ENCODE measurements at regions not wholly inside any gene's neighbourhood (a gene's known extent, or its start where the extent isn't known, plus 50 kb on each side); places are given as distances from the start of the nearest gene placed in this dataset.

DNA sequence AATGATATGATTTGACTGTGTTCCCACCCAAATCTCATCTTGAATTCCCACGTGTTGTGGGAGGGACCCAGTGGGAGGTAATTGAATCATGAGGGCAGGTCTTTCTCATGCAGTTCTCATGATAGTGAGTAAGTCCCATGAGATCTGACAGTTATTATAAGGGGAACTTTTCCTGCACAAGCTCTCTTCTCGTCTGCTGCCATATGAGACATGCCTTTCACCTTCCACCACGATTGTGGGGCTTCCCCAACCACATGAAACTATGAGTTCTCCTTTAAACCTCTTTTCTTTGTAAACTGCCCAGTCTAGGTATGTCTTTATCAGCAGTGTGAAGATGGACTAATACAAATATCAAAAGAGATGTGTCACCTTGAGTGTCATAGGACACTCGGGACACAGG lies 502.7 kb upstream of the PODXL start:
- Histone ChIP-seq H3K9ac (ENCODE audit: low read length) (no peak overlapping the region), H2AFZ (ENCODE audit: low read depth, low read length) (no peak overlapping the region), H3K4me2 (ENCODE audit: low read length) (no peak overlapping the region), H3K79me2 (ENCODE audit: insufficient read depth, low read length) (no peaks in the 10 kb centered on the region), H4K20me1 (ENCODE audit: insufficient read depth, low read length) (no peaks in the 10 kb centered on the region), H3K9me3 (ENCODE audit: insufficient read depth, low read depth, low read length) (no peaks in the 10 kb centered on the region), H3K4me1 (ENCODE audit: insufficient read depth, low read length) (no peaks in the 10 kb centered on the region), H3K36me3 (ENCODE audit: insufficient read depth, low read length) (no peaks in the 10 kb centered on the region), H3K27ac (ENCODE audit: low read depth, low read length) (no peak overlapping the region), H3K4me3 (ENCODE audit: insufficient read depth, low read depth, low read length) (no peak overlapping the region), H3K27me3 (ENCODE audit: insufficient read depth, low read length) (no peaks in the 10 kb centered on the region)
- Mint-ChIP-seq H3K4me1 (ENCODE audit: low read depth, unreplicated experiment) (peaks cover 8% of the 10 kb centered on the region), H3K36me3 (ENCODE audit: low read depth, unreplicated experiment) (no peaks in the 10 kb centered on the region), H3K9me3 (ENCODE audit: unreplicated experiment) (peaks cover 6% of the 10 kb centered on the region), H3K27ac (ENCODE audit: unreplicated experiment) (no peak overlapping the region), H3K4me3 (ENCODE audit: unreplicated experiment) (no peak overlapping the region), H3K27me3 (ENCODE audit: low read depth, unreplicated experiment) (peaks cover 7% of the 10 kb centered on the region)
- FAIRE-seq (no peak), DNase-seq (ENCODE audit: low read depth) (no peak)
- TF ChIP-seq CTCF (IDR thresholded peaks at IDR 0.05; ENCODE audit: insufficient read depth, low read depth, low read length), result no peak
- no peak for TF ChIP-seq EZH2 (IDR thresholded peaks at IDR 0.05; ENCODE audit: insufficient read depth, low read length)

GRCh38 chr7:132055336-132056120 lies 499.1 kb upstream of the PODXL start:
- Histone ChIP-seq H3K79me2 (ENCODE audit: insufficient read depth, low read length) (no peaks in the 10 kb centered on the region), H3K9me3 (ENCODE audit: insufficient read depth, low read depth, low read length) (no peaks in the 10 kb centered on the region), H3K4me3 (ENCODE audit: insufficient read depth, low read depth, low read length) (no peak overlapping the region), H3K9ac (ENCODE audit: low read length) (no peak overlapping the region), H2AFZ (ENCODE audit: low read depth, low read length) (no peak overlapping the region), H3K4me2 (ENCODE audit: low read length) (no peak overlapping the region), H3K27me3 (ENCODE audit: insufficient read depth, low read length) (no peaks in the 10 kb centered on the region), H4K20me1 (ENCODE audit: insufficient read depth, low read length) (no peaks in the 10 kb centered on the region), H3K4me1 (ENCODE audit: insufficient read depth, low read length) (no peaks in the 10 kb centered on the region), H3K36me3 (ENCODE audit: insufficient read depth, low read length) (no peaks in the 10 kb centered on the region), H3K27ac (ENCODE audit: low read depth, low read length) (no peak overlapping the region)
- no peak overlapping the region for H3K27ac Mint-ChIP-seq (ENCODE audit: unreplicated experiment)
- FAIRE-seq (no peak), DNase-seq (ENCODE audit: low read depth) (no peak)
- peaks cover 10% of the 10 kb centered on the region for H3K9me3 Mint-ChIP-seq (ENCODE audit: unreplicated experiment)
- TF ChIP-seq EZH2 (IDR thresholded peaks at IDR 0.05; ENCODE audit: insufficient read depth, low read length), result no peak
- TF ChIP-seq CTCF (IDR thresholded peaks at IDR 0.05; ENCODE audit: insufficient read depth, low read depth, low read length), result no peak
- no peaks in the 10 kb centered on the region for H3K36me3 Mint-ChIP-seq (ENCODE audit: low read depth, unreplicated experiment)
- no peak overlapping the region for H3K4me3 Mint-ChIP-seq (ENCODE audit: unreplicated experiment)
- H3K27me3 Mint-ChIP-seq (ENCODE audit: low read depth, unreplicated experiment), result peaks cover 13% of the 10 kb centered on the region
- H3K4me1 Mint-ChIP-seq (ENCODE audit: low read depth, unreplicated experiment), result peaks cover 6% of the 10 kb centered on the region

DNA sequence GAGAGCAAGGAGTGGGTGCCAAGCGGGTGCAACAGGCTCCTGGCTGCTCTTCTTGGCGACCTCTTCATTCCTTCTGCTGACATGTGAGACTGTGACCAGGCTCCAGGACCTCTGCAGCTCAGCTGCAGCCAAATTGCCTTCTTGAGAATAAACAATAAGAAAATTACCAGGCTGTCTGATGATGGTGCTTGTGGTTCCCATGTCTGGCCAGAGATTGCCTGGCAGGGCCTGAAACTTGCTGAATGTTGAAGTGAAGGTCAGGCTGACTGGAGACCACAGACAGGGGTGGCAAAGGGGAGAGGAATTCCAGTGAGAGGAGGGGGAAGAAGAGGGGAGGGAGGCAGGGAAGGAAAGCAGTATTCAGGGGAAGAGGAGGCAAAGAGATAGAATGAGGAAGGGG lies 497.4 kb upstream of the PODXL start:
- Mint-ChIP-seq H3K9me3 (ENCODE audit: unreplicated experiment) (peaks cover 10% of the 10 kb centered on the region), H3K4me3 (ENCODE audit: unreplicated experiment) (no peak overlapping the region), H3K27ac (ENCODE audit: unreplicated experiment) (no peak overlapping the region), H3K27me3 (ENCODE audit: low read depth, unreplicated experiment) (peaks cover 13% of the 10 kb centered on the region), H3K36me3 (ENCODE audit: low read depth, unreplicated experiment) (no peaks in the 10 kb centered on the region), H3K4me1 (ENCODE audit: low read depth, unreplicated experiment) (peaks cover 6% of the 10 kb centered on the region)
- no peak overlapping the region for H3K4me2 ChIP-seq (ENCODE audit: low read length)
- no peak overlapping the region for H2AFZ ChIP-seq (ENCODE audit: low read depth, low read length)
- H3K9ac ChIP-seq (ENCODE audit: low read length), result no peak overlapping the region
- FAIRE-seq (no peak), DNase-seq (ENCODE audit: low read depth) (peak; percentile 49)
- no peak overlapping the region for H3K4me3 ChIP-seq (ENCODE audit: insufficient read depth, low read depth, low read length)
- no peaks in the 10 kb centered on the region for H3K9me3 ChIP-seq (ENCODE audit: insufficient read depth, low read depth, low read length)
- TF ChIP-seq EZH2 (IDR thresholded peaks at IDR 0.05; ENCODE audit: insufficient read depth, low read length) (no peak), CTCF (IDR thresholded peaks at IDR 0.05; ENCODE audit: insufficient read depth, low read depth, low read length) (no peak)
- H4K20me1 ChIP-seq (ENCODE audit: insufficient read depth, low read length), result no peaks in the 10 kb centered on the region
- H3K36me3 ChIP-seq (ENCODE audit: insufficient read depth, low read length), result no peaks in the 10 kb centered on the region
- no peak overlapping the region for H3K27ac ChIP-seq (ENCODE audit: low read depth, low read length)
- H3K79me2 ChIP-seq (ENCODE audit: insufficient read depth, low read length), result no peaks in the 10 kb centered on the region
- H3K4me1 ChIP-seq (ENCODE audit: insufficient read depth, low read length), result no peaks in the 10 kb centered on the region
- H3K27me3 ChIP-seq (ENCODE audit: insufficient read depth, low read length), result no peaks in the 10 kb centered on the region

Measured in astrocyte (in vitro differentiated cells and primary cell).